Endodermal cell (in vitro differentiated cells): ENCODE measurements at regions not wholly inside any gene's neighbourhood (a gene's known extent, or its start where the extent isn't known, plus 50 kb on each side); places are given as distances from the start of the nearest gene placed in this dataset.

Experiments
- DNase-seq: peaks from one replicate; pipeline ENCODE4 v3.0.0-alpha.2; 2017
- H3K27ac ChIP-seq: 2 replicates; pipeline ENCODE4 v1.5.1; 2013; ENCODE audit warnings: mild to moderate bottlenecking, low read depth, low read length, moderate library complexity
- H3K27me3 ChIP-seq: 2 replicates; pipeline ENCODE4 v1.6.1; 2013; ENCODE audit warnings: mild to moderate bottlenecking, low read length, moderate library complexity; ENCODE audit not compliant: insufficient read depth, control insufficient read depth, poor library complexity, severe bottlenecking
- H3K36me3 ChIP-seq: 2 replicates; pipeline ENCODE4 v1.7.0; 2013; ENCODE audit warnings: mild to moderate bottlenecking, low read length, moderate library complexity; ENCODE audit not compliant: control insufficient read depth, insufficient read depth
- H3K4me1 ChIP-seq: one replicate; pipeline ENCODE4 v1.7.0; 2013; ENCODE audit warnings: low read length; ENCODE audit not compliant: control insufficient read depth, insufficient read depth
- H3K4me3 ChIP-seq: 2 replicates; pipeline ENCODE4 v1.5.1; 2013; ENCODE audit warnings: mild to moderate bottlenecking, low read length, moderate library complexity
- H3K9ac ChIP-seq: 2 replicates; pipeline ENCODE4 v1.6.1; 2013; ENCODE audit warnings: mild to moderate bottlenecking, low read length, moderate library complexity; ENCODE audit not compliant: poor library complexity, severe bottlenecking; ENCODE audit errors: extremely low read depth
- H3K9me3 ChIP-seq: 2 replicates; pipeline ENCODE4 v1.6.1; 2013; ENCODE audit warnings: mild to moderate bottlenecking, low read length, moderate library complexity; ENCODE audit not compliant: control insufficient read depth
- H3K27ac Mint-ChIP-seq: 2 replicates; pipeline ENCODE4 v1.8.0; 2020; ENCODE audit warnings: mixed read lengths
- H3K27me3 Mint-ChIP-seq: 2 replicates; pipeline ENCODE4 v1.8.0; 2021; ENCODE audit warnings: mild to moderate bottlenecking, mixed read lengths; ENCODE audit not compliant: insufficient read depth
- H3K36me3 Mint-ChIP-seq: 2 replicates; pipeline ENCODE4 v1.8.0; 2020; ENCODE audit warnings: low read depth, mixed read lengths
- H3K4me1 Mint-ChIP-seq: 2 replicates; pipeline ENCODE4 v1.8.0; 2020; ENCODE audit warnings: mixed read lengths
- H3K4me3 Mint-ChIP-seq: 2 replicates; pipeline ENCODE4 v1.8.0; 2020; ENCODE audit warnings: mild to moderate bottlenecking, moderate library complexity, mixed read lengths
- H3K9me3 Mint-ChIP-seq: 2 replicates; pipeline ENCODE4 v1.8.0; 2020; ENCODE audit warnings: mild to moderate bottlenecking, mixed read lengths
- WGBS, 2 experiments: methylation state at CpG; one replicate each; pipeline versions ENCODE4 v1.1.5 to v1.1.7; 2013; ENCODE audit warnings: missing lambda C conversion rate in 2 of 2, mixed read lengths in 1 of 2; ENCODE audit not compliant: insufficient coverage in 1 of 2, insufficient read length in 1 of 2; 5-methylcytosine and 5-hydroxymethylcytosine counted together
- TF ChIP-seq, protein P1 (sequence below): fragments of 200-600 bp; sonication (generic); conservative IDR thresholded peaks from 2 replicates; pipeline ENCODE4 v1.5.0; 2021; ENCODE audit warnings: antibody characterized with exemption, mild to moderate bottlenecking

DNA sequence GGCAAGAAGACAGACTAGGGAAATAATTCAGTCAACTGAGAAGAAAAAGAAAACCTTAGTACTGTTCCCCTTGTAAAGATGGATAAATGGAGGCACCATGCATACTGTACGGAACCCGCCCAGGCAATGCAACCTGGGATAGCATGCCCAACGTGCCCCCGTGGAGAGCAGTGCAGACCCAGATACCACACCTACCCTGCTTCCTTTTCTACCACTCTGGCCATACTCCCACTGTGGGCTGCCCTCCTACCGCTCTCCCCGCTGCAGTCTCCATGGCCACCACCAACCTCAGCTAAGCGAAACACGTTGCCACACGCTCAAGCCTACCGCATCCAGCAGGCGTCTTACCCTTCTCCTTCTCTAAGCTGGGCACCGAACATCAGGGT lies 117.4 kb upstream of the SERPIND1 start:
- Mint-ChIP-seq H3K27ac (no peak overlapping the region), H3K9me3 (no peaks in the 10 kb centered on the region), H3K27me3 (peaks cover 30% of the 10 kb centered on the region), H3K4me1 (no peaks in the 10 kb centered on the region), H3K36me3 (no peaks in the 10 kb centered on the region), H3K4me3 (no peak overlapping the region)
- no peak overlapping the region for H3K4me3 ChIP-seq
- no peak overlapping the region for H3K27ac ChIP-seq
- H3K4me1 ChIP-seq, result no peaks in the 10 kb centered on the region
- TF ChIP-seq, protein P1, sequence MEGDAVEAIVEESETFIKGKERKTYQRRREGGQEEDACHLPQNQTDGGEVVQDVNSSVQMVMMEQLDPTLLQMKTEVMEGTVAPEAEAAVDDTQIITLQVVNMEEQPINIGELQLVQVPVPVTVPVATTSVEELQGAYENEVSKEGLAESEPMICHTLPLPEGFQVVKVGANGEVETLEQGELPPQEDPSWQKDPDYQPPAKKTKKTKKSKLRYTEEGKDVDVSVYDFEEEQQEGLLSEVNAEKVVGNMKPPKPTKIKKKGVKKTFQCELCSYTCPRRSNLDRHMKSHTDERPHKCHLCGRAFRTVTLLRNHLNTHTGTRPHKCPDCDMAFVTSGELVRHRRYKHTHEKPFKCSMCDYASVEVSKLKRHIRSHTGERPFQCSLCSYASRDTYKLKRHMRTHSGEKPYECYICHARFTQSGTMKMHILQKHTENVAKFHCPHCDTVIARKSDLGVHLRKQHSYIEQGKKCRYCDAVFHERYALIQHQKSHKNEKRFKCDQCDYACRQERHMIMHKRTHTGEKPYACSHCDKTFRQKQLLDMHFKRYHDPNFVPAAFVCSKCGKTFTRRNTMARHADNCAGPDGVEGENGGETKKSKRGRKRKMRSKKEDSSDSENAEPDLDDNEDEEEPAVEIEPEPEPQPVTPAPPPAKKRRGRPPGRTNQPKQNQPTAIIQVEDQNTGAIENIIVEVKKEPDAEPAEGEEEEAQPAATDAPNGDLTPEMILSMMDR, result no peak
- DNase-seq, result peak; percentile 41
- H3K9ac ChIP-seq, result no peak overlapping the region
- WGBS, 2 experiments, result 95 to 97% methylated on average over 10 to 12 of the region's 12 CpGs
- no peaks in the 10 kb centered on the region for H3K9me3 ChIP-seq
- H3K27me3 ChIP-seq, result peaks cover 22% of the 10 kb centered on the region
- no peaks in the 10 kb centered on the region for H3K36me3 ChIP-seq

DNA sequence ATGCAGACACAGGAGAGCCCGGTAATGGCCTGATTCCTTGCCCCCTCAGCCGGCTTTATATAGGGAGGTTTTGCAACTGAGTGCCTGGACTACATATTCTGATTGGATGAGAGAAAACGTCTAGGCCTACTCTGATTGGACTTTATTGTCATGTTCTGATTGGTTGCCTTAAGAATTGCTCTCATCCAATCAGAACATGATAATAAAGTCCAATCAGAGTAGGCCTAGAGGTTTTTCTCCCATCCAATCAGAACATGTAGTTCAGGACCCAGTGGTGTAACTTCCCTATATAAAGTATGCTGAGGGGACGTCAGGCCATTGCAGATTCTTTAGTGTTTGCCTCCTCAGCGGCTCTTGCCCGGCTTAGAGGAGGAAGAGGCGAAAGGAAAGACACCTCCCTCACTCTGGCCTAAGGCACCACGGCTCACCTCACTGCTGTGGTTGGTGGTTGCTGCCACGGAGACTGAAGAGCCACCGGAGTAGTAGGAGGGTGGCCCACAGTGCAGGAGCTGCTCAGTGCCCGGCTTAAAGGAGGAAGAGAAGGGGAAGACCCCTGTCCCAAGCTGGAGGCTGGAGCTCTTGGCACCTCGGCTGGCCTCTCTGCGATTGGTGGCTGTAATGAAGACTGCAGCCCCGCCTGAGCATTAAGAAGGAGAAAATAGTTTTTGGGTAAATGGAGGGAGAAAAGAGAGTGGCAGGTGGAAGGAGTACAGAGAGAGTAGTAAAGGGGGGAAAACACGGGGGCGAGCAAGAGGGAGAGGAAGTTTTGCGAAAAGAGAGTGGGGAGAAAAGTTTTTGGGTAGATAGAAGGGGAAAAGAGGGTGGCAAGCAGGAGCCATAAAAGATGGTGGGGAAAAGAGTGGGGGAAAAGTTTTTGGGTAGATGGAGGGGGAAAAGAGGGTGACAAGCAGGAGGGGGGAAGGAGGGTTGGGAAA lies 116.7 kb upstream of the SERPIND1 start:
- no peaks in the 10 kb centered on the region for H3K9me3 ChIP-seq
- no peak overlapping the region for H3K27ac ChIP-seq
- H3K9ac ChIP-seq, result no peak overlapping the region
- TF ChIP-seq, protein P1, result no peak
- no peaks in the 10 kb centered on the region for H3K36me3 ChIP-seq
- no peak overlapping the region for H3K27ac Mint-ChIP-seq
- H3K4me3 ChIP-seq, result no peak overlapping the region
- peaks cover 22% of the 10 kb centered on the region for H3K27me3 ChIP-seq
- WGBS, 2 experiments, result 92 to 93% methylated on average over 9 to 17 of the region's 17 CpGs
- DNase-seq, result peak; percentile 40
- H3K9me3 Mint-ChIP-seq, result no peaks in the 10 kb centered on the region
- H3K4me3 Mint-ChIP-seq, result no peak overlapping the region
- no peaks in the 10 kb centered on the region for H3K36me3 Mint-ChIP-seq
- peaks cover 30% of the 10 kb centered on the region for H3K27me3 Mint-ChIP-seq
- H3K4me1 ChIP-seq, result no peaks in the 10 kb centered on the region
- H3K4me1 Mint-ChIP-seq, result no peaks in the 10 kb centered on the region
